Activated CD8-positive, alpha-beta T cell treated with anti-CD3 and anti-CD28 coated beads, Interleukin-2, amount 10 ng/mL, durations not matched to agents 7 days and 5 days (primary cell): ENCODE measurements at regions not wholly inside any gene's neighbourhood (a gene's known extent, or its start where the extent isn't known, plus 50 kb on each side); places are given as distances from the start of the nearest gene placed in this dataset.
"Not testable (repeated sequence)": the region's sequence is repeated elsewhere in the genome, so short reads cannot be mapped to it uniquely, and the experiment has no call there.

Source experiments
- ATAC-seq: fragments of 150-1000 bp; cut with Tn5 transposase; one replicate; pipeline ENCODE4 v1.10.0; 2021; ENCODE audit warnings: moderate library complexity
- CTCF ChIA-PET: fragments of 350-600 bp; sonication (Branson Sonifier 250); formaldehyde crosslinking; loops from one replicate; lab custom pipeline; 2021; ENCODE audit warnings: antibody characterized with exemption; lab: Charles Lee
- POLR2A ChIA-PET: fragments of 350-600 bp; sonication (Branson Sonifier 250); formaldehyde crosslinking; loops from one replicate; lab custom pipeline; 2021; ENCODE audit warnings: antibody characterized with exemption; lab: Charles Lee
- DNase-seq: peaks from one replicate; pipeline ENCODE4 v3.0.0-alpha.2; 2020
- H3K27ac Mint-ChIP-seq: one replicate; pipeline ENCODE4 v1.8.0; 2021; ENCODE audit warnings: mild to moderate bottlenecking, mixed read lengths
- H3K27me3 Mint-ChIP-seq: one replicate; pipeline ENCODE4 v1.8.0; 2021; ENCODE audit warnings: low read depth, mixed read lengths
- H3K36me3 Mint-ChIP-seq: one replicate; pipeline ENCODE4 v1.8.0; 2021; ENCODE audit warnings: low read depth, mixed read lengths
- H3K4me1 Mint-ChIP-seq: one replicate; pipeline ENCODE4 v1.8.0; 2021; ENCODE audit warnings: low read depth, mixed read lengths
- H3K4me3 Mint-ChIP-seq: one replicate; pipeline ENCODE4 v1.8.0; 2021; ENCODE audit warnings: mild to moderate bottlenecking, mixed read lengths
- H3K9me3 Mint-ChIP-seq: one replicate; pipeline ENCODE4 v1.8.0; 2022; ENCODE audit warnings: mixed read lengths; ENCODE audit not compliant: insufficient read depth

GRCh38 chr11:42397483-42397882, 914.3 kb upstream of the API5 start:
- CTCF ChIA-PET: no interaction called here
- Mint-ChIP-seq H3K4me3 (no peak overlapping the region), H3K36me3 (no peaks in the 10 kb centered on the region), H3K9me3 (peaks cover 27% of the 10 kb centered on the region), H3K4me1 (no peaks in the 10 kb centered on the region), H3K27ac (no peak overlapping the region), H3K27me3 (no peaks in the 10 kb centered on the region)
- no peak for DNase-seq
- ATAC-seq: no peak
- POLR2A ChIA-PET: no interaction called here

DNA sequence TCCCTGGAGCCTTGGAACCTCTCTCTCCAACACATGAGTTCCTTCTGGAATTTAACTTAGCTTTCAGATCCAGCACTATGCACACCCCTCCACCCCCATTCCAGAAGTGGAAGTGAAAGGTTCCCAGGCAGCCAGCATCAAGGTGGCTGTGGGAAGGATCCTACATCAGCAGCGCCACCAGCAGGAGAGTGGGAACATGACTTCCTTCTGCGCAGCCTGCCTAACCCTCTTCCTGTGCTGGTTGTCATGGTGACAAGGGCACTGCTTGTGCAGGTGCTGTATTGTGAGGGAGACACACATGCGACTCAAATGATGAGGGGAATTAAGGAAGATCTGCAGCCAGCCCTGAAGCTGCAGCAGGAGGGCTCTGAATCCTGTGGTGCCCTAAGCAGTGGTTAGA, 904.5 kb upstream of the API5 start:
- Mint-ChIP-seq H3K27me3 (no peaks in the 10 kb centered on the region), H3K36me3 (no peaks in the 10 kb centered on the region), H3K4me3 (no peak overlapping the region), H3K9me3 (peaks cover 13% of the 10 kb centered on the region), H3K4me1 (no peaks in the 10 kb centered on the region), H3K27ac (no peak overlapping the region)
- ChIA-PET POLR2A (no interaction called here), CTCF (no interaction called here)
- DNase-seq (no peak), ATAC-seq (no peak)

GRCh38 chr11:42410251-42410955, 901.4 kb upstream of the API5 start:
- ATAC-seq: no peak
- POLR2A ChIA-PET: no interaction called here
- CTCF ChIA-PET: no interaction called here
- no peak for DNase-seq
- no peaks in the 10 kb centered on the region for H3K27me3 Mint-ChIP-seq
- no peak overlapping the region for H3K27ac Mint-ChIP-seq
- no peaks in the 10 kb centered on the region for H3K4me1 Mint-ChIP-seq
- H3K4me3 Mint-ChIP-seq: no peak overlapping the region
- H3K36me3 Mint-ChIP-seq: no peaks in the 10 kb centered on the region
- peaks cover 15% of the 10 kb centered on the region for H3K9me3 Mint-ChIP-seq

GRCh38 chr11:42412590-42412989, 899.2 kb upstream of the API5 start:
- no peak for ATAC-seq
- no peaks in the 10 kb centered on the region for H3K4me1 Mint-ChIP-seq
- CTCF ChIA-PET: no interaction called here

DNA sequence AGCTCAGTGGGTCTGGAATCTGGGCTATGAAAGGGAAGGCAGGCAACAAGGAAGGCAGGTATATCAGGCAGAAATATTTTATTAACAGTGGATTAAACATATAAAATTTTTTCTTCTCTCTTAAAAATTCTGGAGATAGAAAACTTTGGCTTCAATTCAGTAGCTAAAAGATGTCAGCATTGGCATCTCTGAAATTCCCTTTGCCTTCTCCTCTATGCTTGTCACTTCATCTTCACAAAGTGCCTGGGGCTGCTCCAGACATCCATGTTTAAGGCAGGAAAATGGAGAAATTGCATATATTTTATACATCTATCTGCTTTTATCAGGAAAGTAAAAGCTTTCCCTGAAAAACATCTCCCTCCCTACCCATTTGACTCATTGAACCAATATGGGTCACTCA, 894.1 kb upstream of the API5 start:
- ATAC-seq (no peak), DNase-seq (no peak)
- H3K4me1 Mint-ChIP-seq: no peaks in the 10 kb centered on the region
- H3K27ac Mint-ChIP-seq: no peak overlapping the region
- no peak overlapping the region for H3K4me3 Mint-ChIP-seq
- H3K9me3 Mint-ChIP-seq: peaks cover 5% of the 10 kb centered on the region
- ChIA-PET CTCF (no interaction called here), POLR2A (no interaction called here)
- H3K36me3 Mint-ChIP-seq: no peaks in the 10 kb centered on the region
- H3K27me3 Mint-ChIP-seq: no peaks in the 10 kb centered on the region

More at GRCh38 chr11:42412590-42412989, 899.2 kb upstream of the API5 start:
- DNase-seq: no peak
- Mint-ChIP-seq H3K27ac (no peak overlapping the region), H3K27me3 (no peaks in the 10 kb centered on the region), H3K9me3 (peaks cover 15% of the 10 kb centered on the region), H3K36me3 (no peaks in the 10 kb centered on the region), H3K4me3 (no peak overlapping the region)
- POLR2A ChIA-PET: no interaction called here

GRCh38 chr11:42422090-42422489, 889.7 kb upstream of the API5 start:
- H3K9me3 Mint-ChIP-seq: peaks cover 3% of the 10 kb centered on the region
- no peak overlapping the region for H3K4me3 Mint-ChIP-seq
- DNase-seq (no peak), ATAC-seq (no peak)
- H3K36me3 Mint-ChIP-seq: no peaks in the 10 kb centered on the region
- no peaks in the 10 kb centered on the region for H3K27me3 Mint-ChIP-seq
- ChIA-PET POLR2A (no interaction called here), CTCF (no interaction called here)
- no peaks in the 10 kb centered on the region for H3K4me1 Mint-ChIP-seq
- H3K27ac Mint-ChIP-seq: no peak overlapping the region

GRCh38 chr11:42434911-42435310, 876.9 kb upstream of the API5 start:
- H3K27ac Mint-ChIP-seq, H3K4me1 Mint-ChIP-seq, H3K36me3 Mint-ChIP-seq, DNase-seq, ATAC-seq, POLR2A ChIA-PET, H3K27me3 Mint-ChIP-seq, H3K9me3 Mint-ChIP-seq, CTCF ChIA-PET, H3K4me3 Mint-ChIP-seq: not testable (repeated sequence)

- Mint-ChIP-seq H3K4me3 (no peak overlapping the region), H3K27ac (no peak overlapping the region), H3K4me1 (no peaks in the 10 kb centered on the region), H3K9me3 (peaks cover 12% of the 10 kb centered on the region), H3K36me3 (no peaks in the 10 kb centered on the region), H3K27me3 (no peaks in the 10 kb centered on the region)
- no peak for ATAC-seq
- no peak for DNase-seq
- POLR2A ChIA-PET: no interaction called here
- CTCF ChIA-PET: no interaction called here
These were observed 867.4 kb upstream of the API5 start for GRCh38 chr11:42444406-42444805.

- CTCF ChIA-PET: no interaction called here
These were observed 849.1 kb upstream of the API5 start for GRCh38 chr11:42462558-42463310.

DNA sequence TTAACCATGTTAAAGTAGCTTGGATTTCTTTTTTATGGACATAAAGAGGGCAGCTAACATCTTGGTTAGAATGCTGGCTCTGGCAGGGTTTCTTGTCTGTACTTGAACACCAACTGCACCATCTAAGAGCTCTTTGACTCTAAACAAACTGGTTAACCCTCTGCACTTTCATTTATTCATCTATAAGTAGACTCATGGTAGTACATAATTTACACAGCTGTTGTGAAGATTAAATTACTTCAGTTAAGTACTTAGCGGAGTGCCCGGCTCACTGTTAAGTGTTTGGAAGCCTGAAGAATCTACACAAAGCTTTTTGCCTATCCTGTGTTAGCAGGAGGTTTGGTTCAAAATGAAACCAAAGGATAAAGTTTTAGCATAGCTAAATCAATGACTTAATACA, 846.2 kb upstream of the API5 start:
- no peaks in the 10 kb centered on the region for H3K36me3 Mint-ChIP-seq
- no peak for ATAC-seq
- POLR2A ChIA-PET: no interaction called here
- peaks cover 9% of the 10 kb centered on the region for H3K9me3 Mint-ChIP-seq
- H3K27ac Mint-ChIP-seq: no peak overlapping the region
- no peak overlapping the region for H3K4me3 Mint-ChIP-seq
- no peak for DNase-seq
- H3K27me3 Mint-ChIP-seq: no peaks in the 10 kb centered on the region
- H3K4me1 Mint-ChIP-seq: no peaks in the 10 kb centered on the region
- CTCF ChIA-PET: no interaction called here

More at GRCh38 chr11:42462558-42463310, 849.1 kb upstream of the API5 start:
- DNase-seq (no peak), ATAC-seq (no peak)
- H3K4me1 Mint-ChIP-seq: no peaks in the 10 kb centered on the region
- peaks cover 9% of the 10 kb centered on the region for H3K9me3 Mint-ChIP-seq
- no peaks in the 10 kb centered on the region for H3K36me3 Mint-ChIP-seq
- no peak overlapping the region for H3K27ac Mint-ChIP-seq
- POLR2A ChIA-PET: no interaction called here
- H3K4me3 Mint-ChIP-seq: no peak overlapping the region
- no peaks in the 10 kb centered on the region for H3K27me3 Mint-ChIP-seq

DNA sequence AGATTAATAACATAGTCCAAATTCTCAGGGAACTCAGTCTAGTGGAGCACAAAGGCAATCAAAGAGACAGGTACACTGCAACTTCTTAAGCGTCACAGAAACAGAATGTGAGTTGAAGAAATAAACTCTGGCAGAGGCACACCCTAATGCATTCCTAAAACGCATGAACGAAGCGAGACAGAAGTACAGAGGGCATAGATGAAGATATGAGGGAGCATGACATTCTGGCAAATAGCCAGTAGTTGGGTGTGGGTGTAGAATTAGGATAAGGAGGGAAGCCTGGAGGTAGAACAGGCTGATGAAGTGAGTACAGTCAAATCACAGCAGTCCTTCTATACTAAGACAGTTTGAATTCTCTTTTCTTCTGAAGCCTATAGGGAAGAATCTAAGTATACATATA, 838.7 kb upstream of the API5 start:
- Mint-ChIP-seq H3K27ac (no peak overlapping the region), H3K4me1 (no peaks in the 10 kb centered on the region), H3K9me3 (peaks cover 12% of the 10 kb centered on the region), H3K36me3 (no peaks in the 10 kb centered on the region), H3K4me3 (no peak overlapping the region), H3K27me3 (no peaks in the 10 kb centered on the region)
- CTCF ChIA-PET: no interaction called here
- DNase-seq: no peak
- ATAC-seq: no peak
- POLR2A ChIA-PET: interaction anchor here (0.6 kb wide), 1 partner anchor 314 kb away, joined by 3 read pairs; no protein-coding TSS in a partner anchor

DNA sequence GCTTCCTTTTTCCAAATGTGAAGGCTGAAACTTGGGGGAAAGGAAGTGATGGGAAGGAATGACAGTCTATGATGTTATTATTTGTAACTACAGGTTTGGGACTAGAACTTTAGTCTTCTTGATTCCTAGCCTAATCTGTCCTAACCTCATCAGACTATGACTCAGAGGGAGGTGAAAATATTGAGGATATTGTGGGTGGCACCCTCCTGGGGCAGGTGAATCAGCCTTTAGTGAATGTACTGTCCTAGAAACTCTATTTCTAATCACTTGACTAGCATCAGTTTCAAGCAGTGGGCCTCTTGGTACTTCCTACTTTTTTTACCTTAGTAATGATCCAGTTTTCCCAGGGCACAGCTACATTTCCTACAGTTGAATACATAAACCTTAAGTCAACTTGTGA, 829.0 kb upstream of the API5 start:
- ChIA-PET POLR2A (no interaction called here), CTCF (no interaction called here)
- DNase-seq (no peak), ATAC-seq (no peak)
- H3K4me1 Mint-ChIP-seq: no peaks in the 10 kb centered on the region
- H3K4me3 Mint-ChIP-seq: no peak overlapping the region
- no peaks in the 10 kb centered on the region for H3K36me3 Mint-ChIP-seq
- no peak overlapping the region for H3K27ac Mint-ChIP-seq
- no peaks in the 10 kb centered on the region for H3K27me3 Mint-ChIP-seq
- H3K9me3 Mint-ChIP-seq: peaks cover 13% of the 10 kb centered on the region
